ENCODE measurements at regions not wholly inside any gene's neighbourhood (a gene's known extent, or its start where the extent isn't known, plus 50 kb on each side); places are given as distances from the start of the nearest gene placed in this dataset.

DNA sequence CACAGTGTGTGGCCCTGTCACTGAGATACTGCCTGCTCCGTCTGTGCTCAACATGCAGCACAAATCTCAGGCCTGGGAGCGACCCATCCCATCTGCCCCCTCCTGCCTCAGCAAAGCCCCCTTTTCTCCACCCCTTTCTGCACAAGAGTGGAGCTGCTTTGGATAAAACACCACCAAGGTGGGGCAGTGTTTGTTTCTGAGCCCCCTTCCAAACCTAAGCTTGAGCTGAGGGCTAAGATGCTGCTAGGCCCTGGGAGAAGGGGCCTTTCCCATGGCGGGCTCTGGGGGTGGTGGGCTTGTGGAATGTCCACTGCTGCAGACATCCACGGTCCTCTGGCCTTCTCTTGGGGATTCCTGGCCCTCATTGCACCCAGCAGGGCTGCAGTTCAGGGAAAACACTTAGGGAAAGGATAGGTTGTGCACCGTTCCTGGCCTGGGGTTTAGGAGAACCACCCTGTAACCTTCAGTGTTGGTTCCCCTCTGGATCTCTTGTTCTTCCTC, 594.1 kb downstream of the TBC1D22A start:
- H3K4me3 ChIP-seq (replicated peaks in 1 of 2; ENCODE audit: low read depth in 1 of 2, low read length in 2 of 2) = no peak overlapping the region
- H3K9me3 ChIP-seq (ENCODE audit: control insufficient read depth in 1 of 2, insufficient read depth in 1 of 2, low read depth in 1 of 2, low read length in 2 of 2) = no peaks in the 10 kb centered on the region
- intact Hi-C loops (cut with micrococcal nuclease) = no loop called here
- H3K27ac ChIP-seq (ENCODE audit: low read depth, low read length) = no peak overlapping the region
- ATAC-seq = no peak
- ChIA-PET CTCF (no interaction called here), POLR2A (no interaction called here), RAD21 (ENCODE audit: low non-redundant PET in 1 of 2, low total read pairs in 2 of 2, uncharacterized antibody in 2 of 2, unreplicated experiment in 2 of 2) (no interaction called here)
- no peaks in the 10 kb centered on the region for H3K4me1 ChIP-seq (ENCODE audit: control insufficient read depth in 1 of 2, insufficient read depth in 2 of 2, low read length in 2 of 2)
- BruUV-seq (replicated peaks) = no TSS peak
- no peaks in the 10 kb centered on the region for H4K20me1 ChIP-seq (ENCODE audit: insufficient read depth)
- H3K36me3 ChIP-seq (ENCODE audit: control insufficient read depth in 1 of 2, insufficient read depth in 2 of 2, low read length in 2 of 2) = no peaks in the 10 kb centered on the region
- no peaks in the 10 kb centered on the region for H3K27me3 ChIP-seq (ENCODE audit: insufficient read depth, low read length)
- DNase-seq (ENCODE audit: low read depth, low spot score) = no peak
- no peaks in the 10 kb centered on the region for H3K9me2 ChIP-seq (ENCODE audit: insufficient read depth)
- TF ChIP-seq SP1 (IDR thresholded peaks at IDR 0.05; ENCODE audit: low read depth) (no peak), JUND (IDR thresholded peaks at IDR 0.05) (no peak), MAX (IDR thresholded peaks at IDR 0.05) (no peak), REST (IDR thresholded peaks at IDR 0.05; ENCODE audit: low read depth) (no peak), EGR1 (IDR thresholded peaks at IDR 0.05; ENCODE audit: low read depth) (no peak), YY1 (IDR thresholded peaks at IDR 0.05; ENCODE audit: extremely low read depth, insufficient replicate concordance, low read depth, low read length) (no peak)
- no peak overlapping the region for H3K4me2 ChIP-seq (ENCODE audit: low read length)
- H3K79me2 ChIP-seq (ENCODE audit: insufficient read depth, low read length) = no peaks in the 10 kb centered on the region
- no peak overlapping the region for H3K9ac ChIP-seq (ENCODE audit: low read length)
- H2AFZ ChIP-seq (ENCODE audit: low read depth, low read length, poor library complexity, severe bottlenecking) = no peak overlapping the region
